ENCODE measurements at regions not wholly inside any gene's neighbourhood (a gene's known extent, or its start where the extent isn't known, plus 50 kb on each side); places are given as distances from the start of the nearest gene placed in this dataset.

- TF ChIP-seq CTCF (IDR thresholded peaks at IDR 0.05): no peak
- H3K36me3 ChIP-seq (ENCODE audit: control insufficient read depth, insufficient read depth, low read length): no peaks in the 10 kb centered on the region
- H3K4me1 ChIP-seq: no peaks in the 10 kb centered on the region
- no peaks in the 10 kb centered on the region for H3K9me3 ChIP-seq (ENCODE audit: control insufficient read depth, low read length)
- no peak overlapping the region for H3K4me2 ChIP-seq (ENCODE audit: low read length)
- no peaks in the 10 kb centered on the region for H3K79me2 ChIP-seq
- H3K4me3 ChIP-seq (ENCODE audit: low read depth, low read length): no peak overlapping the region
- no peak overlapping the region for H2AFZ ChIP-seq
- H3K27me3 ChIP-seq (ENCODE audit: control insufficient read depth, insufficient read depth, low read length): no peaks in the 10 kb centered on the region
- H3K27ac ChIP-seq: no peak overlapping the region
- no peak overlapping the region for H3K9ac ChIP-seq
These were observed 225.8 kb upstream of the PHYHIPL start for GRCh38 chr10:58950618-58951017.

GRCh38 chr10:58951087-58951486 is 225.4 kb upstream of the PHYHIPL start:
- Histone ChIP-seq H3K79me2 (no peaks in the 10 kb centered on the region), H3K4me3 (ENCODE audit: low read depth, low read length) (no peak overlapping the region), H2AFZ (no peak overlapping the region), H3K36me3 (ENCODE audit: control insufficient read depth, insufficient read depth, low read length) (no peaks in the 10 kb centered on the region), H3K9me3 (ENCODE audit: control insufficient read depth, low read length) (no peaks in the 10 kb centered on the region), H3K9ac (no peak overlapping the region), H3K27ac (no peak overlapping the region), H3K4me1 (no peaks in the 10 kb centered on the region), H3K27me3 (ENCODE audit: control insufficient read depth, insufficient read depth, low read length) (no peaks in the 10 kb centered on the region), H3K4me2 (ENCODE audit: low read length) (no peak overlapping the region)
- no peak for TF ChIP-seq CTCF (IDR thresholded peaks at IDR 0.05)

- no peak for TF ChIP-seq CTCF (IDR thresholded peaks at IDR 0.05)
- no peak overlapping the region for H3K4me2 ChIP-seq (ENCODE audit: low read length)
- no peak overlapping the region for H3K27ac ChIP-seq
- no peaks in the 10 kb centered on the region for H3K79me2 ChIP-seq
- no peaks in the 10 kb centered on the region for H3K9me3 ChIP-seq (ENCODE audit: control insufficient read depth, low read length)
- H3K4me3 ChIP-seq (ENCODE audit: low read depth, low read length): no peak overlapping the region
- no peaks in the 10 kb centered on the region for H3K27me3 ChIP-seq (ENCODE audit: control insufficient read depth, insufficient read depth, low read length)
- no peak overlapping the region for H2AFZ ChIP-seq
- no peak overlapping the region for H3K9ac ChIP-seq
- H3K4me1 ChIP-seq: no peaks in the 10 kb centered on the region
- no peaks in the 10 kb centered on the region for H3K36me3 ChIP-seq (ENCODE audit: control insufficient read depth, insufficient read depth, low read length)
These were observed 224.7 kb upstream of the PHYHIPL start for GRCh38 chr10:58951746-58952145.

- H3K9me3 ChIP-seq (ENCODE audit: control insufficient read depth, low read length): no peaks in the 10 kb centered on the region
- H3K36me3 ChIP-seq (ENCODE audit: control insufficient read depth, insufficient read depth, low read length): no peaks in the 10 kb centered on the region
- no peak for TF ChIP-seq CTCF (IDR thresholded peaks at IDR 0.05)
- H3K79me2 ChIP-seq: no peaks in the 10 kb centered on the region
- H2AFZ ChIP-seq: no peak overlapping the region
- no peak overlapping the region for H3K4me2 ChIP-seq (ENCODE audit: low read length)
- no peak overlapping the region for H3K27ac ChIP-seq
- no peaks in the 10 kb centered on the region for H3K27me3 ChIP-seq (ENCODE audit: control insufficient read depth, insufficient read depth, low read length)
- H3K4me3 ChIP-seq (ENCODE audit: low read depth, low read length): no peak overlapping the region
- no peak overlapping the region for H3K9ac ChIP-seq
- no peaks in the 10 kb centered on the region for H3K4me1 ChIP-seq
These were observed 224.3 kb upstream of the PHYHIPL start for GRCh38 chr10:58952162-58952601.

- Histone ChIP-seq H3K4me3 (ENCODE audit: low read depth, low read length) (no peak overlapping the region), H3K36me3 (ENCODE audit: control insufficient read depth, insufficient read depth, low read length) (no peaks in the 10 kb centered on the region), H2AFZ (no peak overlapping the region), H3K27ac (no peak overlapping the region), H3K79me2 (no peaks in the 10 kb centered on the region), H3K4me2 (ENCODE audit: low read length) (no peak overlapping the region), H3K9ac (no peak overlapping the region), H3K4me1 (no peaks in the 10 kb centered on the region), H3K27me3 (ENCODE audit: control insufficient read depth, insufficient read depth, low read length) (no peaks in the 10 kb centered on the region), H3K9me3 (ENCODE audit: control insufficient read depth, low read length) (no peaks in the 10 kb centered on the region)
- TF ChIP-seq CTCF (IDR thresholded peaks at IDR 0.05): peak; percentile 56
These were observed 223.5 kb upstream of the PHYHIPL start for GRCh38 chr10:58952747-58953466.
